BJ (cell line): ENCODE measurements at regions not wholly inside any gene's neighbourhood (a gene's known extent, or its start where the extent isn't known, plus 50 kb on each side); places are given as distances from the start of the nearest gene placed in this dataset.

Source experiments
- CTCF ChIA-PET: fragments of 350-600 bp; formaldehyde crosslinking; extraction: SDS; loops from one replicate; lab custom pipeline; 2021; ENCODE audit warnings: antibody characterized with exemption, inconsistent platforms; lab: Yijun Ruan, JAX
- POLR2A ChIA-PET: fragments of 300-600 bp; sonication (Branson Sonifier 250); formaldehyde crosslinking; extraction: SDS; loops from one replicate; lab custom pipeline; 2021; ENCODE audit warnings: antibody characterized with exemption; lab: Charles Lee
- DNase-seq: peaks from one replicate; pipeline ENCODE4 v3.0.0-alpha.2; 2011; ENCODE audit warnings: low read depth
- H3K27me3 ChIP-seq: 2 replicates; pipeline ENCODE4 v1.6.0; 2011; ENCODE audit warnings: low read length; ENCODE audit not compliant: control insufficient read depth, insufficient read depth
- H3K36me3 ChIP-seq: 2 replicates; pipeline ENCODE4 v1.5.1; 2011; ENCODE audit warnings: low read length; ENCODE audit not compliant: control insufficient read depth, insufficient read depth
- H3K4me3 ChIP-seq: 2 replicates; pipeline ENCODE4 v1.5.1; 2011; ENCODE audit warnings: low read depth, mild to moderate bottlenecking, control low read depth, low read length
- TF ChIP-seq, protein P1 (sequence below): IDR thresholded peaks from 2 replicates; pipeline ENCODE4 v1.5.1; 2011; ENCODE audit warnings: low read depth, mild to moderate bottlenecking, control low read depth, inconsistent platforms, low read length, moderate library complexity; ENCODE audit not compliant: insufficient read depth

- POLR2A ChIA-PET: no interaction called here
- CTCF ChIA-PET: interaction anchor here (0.6 kb wide), 1 partner anchor 16 kb away, joined by 3 read pairs; no protein-coding TSS in a partner anchor
- TF ChIP-seq, protein P1, sequence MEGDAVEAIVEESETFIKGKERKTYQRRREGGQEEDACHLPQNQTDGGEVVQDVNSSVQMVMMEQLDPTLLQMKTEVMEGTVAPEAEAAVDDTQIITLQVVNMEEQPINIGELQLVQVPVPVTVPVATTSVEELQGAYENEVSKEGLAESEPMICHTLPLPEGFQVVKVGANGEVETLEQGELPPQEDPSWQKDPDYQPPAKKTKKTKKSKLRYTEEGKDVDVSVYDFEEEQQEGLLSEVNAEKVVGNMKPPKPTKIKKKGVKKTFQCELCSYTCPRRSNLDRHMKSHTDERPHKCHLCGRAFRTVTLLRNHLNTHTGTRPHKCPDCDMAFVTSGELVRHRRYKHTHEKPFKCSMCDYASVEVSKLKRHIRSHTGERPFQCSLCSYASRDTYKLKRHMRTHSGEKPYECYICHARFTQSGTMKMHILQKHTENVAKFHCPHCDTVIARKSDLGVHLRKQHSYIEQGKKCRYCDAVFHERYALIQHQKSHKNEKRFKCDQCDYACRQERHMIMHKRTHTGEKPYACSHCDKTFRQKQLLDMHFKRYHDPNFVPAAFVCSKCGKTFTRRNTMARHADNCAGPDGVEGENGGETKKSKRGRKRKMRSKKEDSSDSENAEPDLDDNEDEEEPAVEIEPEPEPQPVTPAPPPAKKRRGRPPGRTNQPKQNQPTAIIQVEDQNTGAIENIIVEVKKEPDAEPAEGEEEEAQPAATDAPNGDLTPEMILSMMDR: no peak
- no peaks in the 10 kb centered on the region for H3K36me3 ChIP-seq
- H3K4me3 ChIP-seq: no peak overlapping the region
- no peak for DNase-seq
- H3K27me3 ChIP-seq: no peaks in the 10 kb centered on the region; the same call in 1 of the 2 replicates
Measured at GRCh38 chr6:99741092-99741491, 134.5 kb downstream of the PRDM13 start.

DNA sequence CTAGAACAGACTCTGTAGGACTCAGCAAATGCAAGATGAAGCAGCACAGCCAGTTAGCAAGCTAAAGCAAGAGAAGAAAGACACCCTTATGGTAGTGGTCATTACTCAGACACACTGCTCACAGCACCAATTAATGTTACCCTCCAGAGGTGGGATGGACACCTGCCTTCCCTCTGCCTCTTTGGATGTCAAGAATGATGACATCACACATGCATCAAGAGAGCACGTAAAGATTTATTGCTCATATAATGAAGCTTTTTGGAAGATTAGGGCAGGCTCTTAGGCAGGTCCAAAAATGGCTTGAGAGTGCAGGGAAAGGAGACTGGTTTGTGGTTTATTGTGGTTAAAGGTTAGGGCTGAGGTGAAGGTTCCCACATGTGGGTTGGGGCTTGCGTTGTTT lies 137.0 kb downstream of the PRDM13 start:
- no peak for DNase-seq
- ChIA-PET CTCF (interaction anchor here (1.2 kb wide), 1 partner anchor 11 kb away, joined by 3 read pairs; no protein-coding TSS in a partner anchor), POLR2A (no interaction called here)
- TF ChIP-seq, protein P1: no peak
- no peak overlapping the region for H3K4me3 ChIP-seq
- no peaks in the 10 kb centered on the region for H3K36me3 ChIP-seq
- H3K27me3 ChIP-seq: no peaks in the 10 kb centered on the region; the same call in 1 of the 2 replicates

DNA sequence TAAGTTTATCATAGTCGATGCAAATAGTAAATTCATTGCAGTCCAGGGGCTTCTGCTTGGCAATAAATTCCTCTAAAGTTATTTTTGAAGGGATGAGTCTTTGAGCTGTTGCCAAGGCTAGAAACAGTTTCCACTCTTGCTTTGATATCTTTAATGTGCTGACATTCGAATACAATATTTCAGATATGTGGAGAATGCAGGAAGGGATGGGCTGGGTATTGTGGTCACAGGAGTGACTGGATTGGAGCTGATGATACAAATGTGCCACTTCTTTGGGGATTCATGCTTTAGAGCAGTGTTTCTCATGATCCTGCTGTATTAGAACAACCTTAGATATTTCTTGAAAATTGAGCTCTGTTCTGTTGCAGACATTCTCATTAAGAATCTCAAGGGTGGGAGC lies 139.0 kb downstream of the PRDM13 start:
- DNase-seq: peak; percentile 4
- no peak overlapping the region for H3K4me3 ChIP-seq

GRCh38 chr6:99746261-99746895 lies 139.7 kb downstream of the PRDM13 start:
- H3K4me3 ChIP-seq: no peak overlapping the region
- TF ChIP-seq, protein P1: peak; percentile 79
- H3K36me3 ChIP-seq: no peaks in the 10 kb centered on the region
- ChIA-PET CTCF (interaction anchor here (1.0 to 4.5 kb wide), 17 partner anchors 8 to 425 kb away, joined by 3 to 29 read pairs (median 5); no protein-coding TSS in a partner anchor), POLR2A (no interaction called here)
- peak; percentile 35 for DNase-seq
- H3K27me3 ChIP-seq: no peaks in the 10 kb centered on the region

More for the DNA sequence above, 139.0 kb downstream of the PRDM13 start:
- ChIA-PET POLR2A (interaction anchor here (0.6 kb wide), 1 partner anchor 202 kb away, joined by 3 read pairs; no protein-coding TSS in a partner anchor), CTCF (interaction anchor here (1.0 to 4.5 kb wide), 17 partner anchors 9 to 417 kb away, joined by 3 to 29 read pairs (median 5); no protein-coding TSS in a partner anchor)
- no peaks in the 10 kb centered on the region for H3K36me3 ChIP-seq
- TF ChIP-seq, protein P1: no peak
- H3K27me3 ChIP-seq: no peaks in the 10 kb centered on the region

DNA sequence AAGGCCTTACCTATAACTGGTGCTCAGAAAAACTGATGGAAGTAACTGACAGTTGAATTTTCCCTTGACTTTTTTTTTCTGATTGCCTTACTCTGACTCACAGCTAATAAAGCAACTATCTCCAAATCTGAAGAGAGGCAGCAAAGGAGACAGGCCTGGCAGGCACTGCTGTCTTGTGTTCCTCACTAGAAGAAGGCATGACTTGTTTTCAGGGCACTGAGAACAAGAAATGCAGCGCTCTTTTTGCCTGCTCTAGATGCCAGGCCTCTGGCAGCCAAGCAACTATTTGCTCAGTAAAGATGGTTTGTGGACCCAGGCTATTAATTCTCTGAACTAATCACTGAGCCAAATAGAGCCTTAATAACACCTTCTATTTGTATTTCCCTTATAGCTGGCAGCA lies 155.1 kb downstream of the PRDM13 start:
- CTCF ChIA-PET: interaction anchor here (1.3 kb wide), 1 partner anchor 15 kb away, joined by 3 read pairs; no protein-coding TSS in a partner anchor

More for the DNA sequence above, 155.1 kb downstream of the PRDM13 start:
- H3K36me3 ChIP-seq: no peaks in the 10 kb centered on the region
- no peak overlapping the region for H3K4me3 ChIP-seq
- TF ChIP-seq, protein P1: no peak
- no peaks in the 10 kb centered on the region for H3K27me3 ChIP-seq
- no peak for DNase-seq
- POLR2A ChIA-PET: no interaction called here
